Stimulated activated CD4-positive, alpha-beta T cell treated with anti-CD3 and anti-CD28 coated beads, Interleukin-2, amount 100 ng/mL, for 24 hours (primary cell): ENCODE measurements at regions not wholly inside any gene's neighbourhood (a gene's known extent, or its start where the extent isn't known, plus 50 kb on each side); places are given as distances from the start of the nearest gene placed in this dataset.

Experiments used
- DNase-seq, 2 donors: peaks; one replicate each; pipeline ENCODE4 v3.0.0-alpha.2; 2020

- DNase-seq: no peak
Measured at GRCh38 chr10:6756716-6757115, 176.6 kb upstream of the PRKCQ start.

DNA sequence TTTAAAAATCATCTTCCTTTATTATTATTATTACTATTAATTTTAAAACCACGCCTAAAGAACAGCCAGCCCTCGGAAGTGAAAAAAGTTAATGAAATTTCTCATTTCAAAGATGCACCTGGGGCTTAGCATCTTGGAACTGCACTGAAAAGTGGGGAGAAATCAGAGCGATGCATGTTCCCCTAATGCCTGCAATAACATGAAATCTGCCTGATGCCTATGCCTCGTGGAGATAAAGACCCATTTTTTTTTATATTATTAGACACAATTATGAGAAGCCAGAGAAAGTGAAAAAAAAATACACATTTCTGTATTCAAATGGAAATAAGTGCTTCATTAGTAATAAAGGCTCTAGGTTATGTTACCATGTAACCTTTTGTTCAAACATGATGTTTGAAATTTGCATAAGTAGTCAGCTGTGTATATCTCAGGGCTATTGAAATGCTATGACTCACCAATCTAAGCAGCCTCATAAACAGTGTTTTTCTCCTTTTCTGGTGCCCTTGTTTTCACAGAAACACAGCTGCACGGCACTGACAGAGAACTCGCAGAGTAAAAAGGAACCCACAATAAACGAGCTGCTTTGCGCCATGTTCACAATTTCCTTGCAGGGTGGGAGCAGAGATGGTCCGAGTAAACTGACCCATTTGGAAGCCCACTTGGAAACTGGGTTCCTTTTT is 175.8 kb upstream of the PRKCQ start:
- DNase-seq: no peak

DNA sequence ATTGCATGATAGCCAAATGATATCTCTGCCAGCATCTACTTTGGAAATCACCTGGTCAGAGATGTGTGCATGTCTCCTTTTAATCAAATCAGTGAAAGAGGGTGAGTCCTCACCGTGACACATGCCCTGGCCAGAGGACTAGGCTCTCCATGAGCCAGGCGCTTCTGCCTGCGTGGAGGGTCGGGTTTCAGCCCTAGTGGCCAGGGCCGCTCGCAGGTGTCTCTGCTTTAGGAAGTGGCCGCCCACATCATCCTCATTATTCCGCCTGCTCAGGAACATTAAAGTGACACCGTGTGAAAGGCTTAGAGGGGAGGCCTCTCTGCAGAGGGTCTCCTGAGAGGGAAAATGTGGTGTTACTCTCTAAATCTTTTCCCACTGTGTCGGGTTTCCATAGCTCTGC is 173.6 kb upstream of the PRKCQ start:
- DNase-seq: no peak

GRCh38 chr10:6751363-6751762 is 171.3 kb upstream of the PRKCQ start:
- DNase-seq: no peak

GRCh38 chr10:6748981-6749635 is 169.0 kb upstream of the PRKCQ start:
- no peak for DNase-seq

DNA sequence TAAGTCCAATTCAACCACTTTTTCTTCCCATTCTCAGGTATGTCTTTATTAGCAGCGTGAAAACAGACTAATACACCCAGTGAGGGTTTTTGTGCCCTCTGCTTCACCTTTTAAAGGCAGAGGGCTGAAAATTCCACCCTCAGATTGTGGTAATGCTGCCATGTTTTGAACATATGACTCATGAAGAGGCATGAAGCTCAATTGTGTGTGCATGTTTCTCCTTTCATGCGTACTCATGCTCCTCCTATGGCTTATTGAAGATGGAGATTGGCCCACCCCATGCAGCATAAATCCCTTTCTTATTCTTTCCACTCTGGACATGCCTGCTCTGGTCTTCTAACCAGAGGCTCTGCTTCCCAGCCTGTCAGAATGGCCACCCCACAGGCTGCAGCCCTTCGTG is 168.0 kb upstream of the PRKCQ start:
- no peak for DNase-seq

DNA sequence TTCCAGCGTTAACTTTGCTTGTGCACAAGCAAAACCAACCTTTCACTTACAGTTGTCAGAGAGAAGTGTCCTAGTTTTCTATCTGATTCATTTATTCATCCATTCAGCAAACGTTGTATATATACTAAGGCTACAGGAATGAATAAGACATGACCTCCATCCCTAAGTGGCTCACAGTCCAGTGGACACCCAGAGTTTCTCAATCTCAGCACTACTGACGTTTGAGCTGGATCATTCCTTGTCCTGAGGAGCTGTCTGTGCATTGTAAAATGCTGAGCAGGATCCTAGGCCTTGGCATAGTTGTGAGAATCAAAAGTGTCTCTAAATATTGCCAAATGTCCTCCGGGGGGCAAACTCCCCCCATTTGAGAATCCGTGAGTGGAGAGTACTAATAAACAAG is 166.7 kb upstream of the PRKCQ start:
- DNase-seq: no peak

DNA sequence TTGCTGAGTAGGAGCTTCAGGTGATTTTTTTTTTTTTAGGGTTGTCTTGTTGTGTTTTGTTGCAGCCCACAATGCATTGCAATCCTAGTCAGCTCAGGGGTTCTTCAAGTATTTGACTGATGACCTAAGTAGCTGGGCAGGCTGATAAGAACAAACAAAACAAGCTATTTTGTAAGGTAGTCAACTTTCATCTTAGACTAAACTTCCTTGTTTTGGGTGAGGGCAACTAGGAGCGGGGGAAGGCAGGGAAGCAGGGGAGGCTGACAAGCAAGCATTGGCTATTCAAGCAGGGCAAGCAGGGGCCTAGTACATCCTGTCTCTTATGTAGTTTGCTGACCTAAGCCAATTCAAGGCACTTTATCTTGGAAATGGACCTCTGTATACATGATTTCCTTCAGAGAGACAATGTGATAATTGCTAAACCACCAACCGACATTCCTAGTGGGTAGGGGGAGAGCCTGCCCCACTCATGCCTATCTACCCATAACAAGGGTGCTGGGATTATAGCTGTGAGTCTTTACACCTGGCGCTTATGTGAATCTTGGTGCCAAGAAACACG is 163.3 kb upstream of the PRKCQ start:
- no peak for DNase-seq

DNA sequence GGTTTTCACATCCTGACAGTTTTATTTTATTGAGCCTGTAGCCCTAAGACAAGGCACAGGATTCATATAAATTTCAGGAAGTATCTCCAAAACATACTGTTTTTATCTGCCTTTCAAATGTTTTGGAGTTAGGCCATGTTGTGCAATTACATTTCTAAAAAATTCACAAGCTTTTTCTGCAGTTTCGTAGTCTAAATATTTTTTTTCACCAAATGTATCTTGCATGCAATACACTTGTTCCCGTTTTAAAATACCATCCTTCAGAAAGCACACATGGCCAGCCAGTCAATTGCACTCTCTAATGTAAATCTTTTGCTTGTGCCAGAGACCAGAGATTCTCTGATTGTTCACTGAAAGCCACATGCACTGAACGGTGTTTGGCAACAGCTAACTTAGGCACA is 161.5 kb upstream of the PRKCQ start:
- DNase-seq: no peak

DNA sequence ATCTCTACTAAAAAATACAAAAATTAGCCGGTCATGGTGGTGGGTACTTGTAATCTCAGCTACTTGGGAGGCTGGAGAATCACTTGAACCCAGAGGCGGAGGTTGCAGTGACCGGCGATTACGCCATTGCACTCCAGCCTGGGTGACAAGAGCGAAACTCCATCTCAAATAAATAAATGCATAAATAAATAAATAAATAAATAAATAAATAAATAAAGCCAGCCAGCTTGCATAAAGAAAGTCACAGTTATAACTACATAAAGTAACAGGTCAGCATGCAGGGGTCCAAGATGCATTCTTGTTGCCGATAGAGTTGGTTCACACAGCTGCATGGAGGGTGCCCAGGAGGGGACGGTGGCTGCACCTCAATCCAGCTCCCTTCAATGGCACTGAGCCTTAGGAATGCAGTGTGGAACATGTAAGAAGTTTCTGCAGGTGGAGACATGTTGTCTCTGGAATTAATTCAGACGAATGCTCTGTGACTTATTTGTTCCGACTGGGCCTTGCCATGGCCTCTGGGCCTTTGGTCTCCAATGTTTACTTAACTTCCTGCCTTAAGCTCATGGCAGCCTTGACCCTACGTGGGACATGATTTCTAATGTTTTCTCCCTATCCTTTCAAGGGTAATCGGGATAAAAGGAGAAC is 159.6 kb upstream of the PRKCQ start:
- DNase-seq: no peak

GRCh38 chr10:6738112-6738768 is 158.2 kb upstream of the PRKCQ start:
- DNase-seq: no peak

- no peak for DNase-seq
Measured at GRCh38 chr10:6737758-6738111, 157.7 kb upstream of the PRKCQ start.

- DNase-seq: no peak
Measured at GRCh38 chr10:6737080-6737641, 157.1 kb upstream of the PRKCQ start.

DNA sequence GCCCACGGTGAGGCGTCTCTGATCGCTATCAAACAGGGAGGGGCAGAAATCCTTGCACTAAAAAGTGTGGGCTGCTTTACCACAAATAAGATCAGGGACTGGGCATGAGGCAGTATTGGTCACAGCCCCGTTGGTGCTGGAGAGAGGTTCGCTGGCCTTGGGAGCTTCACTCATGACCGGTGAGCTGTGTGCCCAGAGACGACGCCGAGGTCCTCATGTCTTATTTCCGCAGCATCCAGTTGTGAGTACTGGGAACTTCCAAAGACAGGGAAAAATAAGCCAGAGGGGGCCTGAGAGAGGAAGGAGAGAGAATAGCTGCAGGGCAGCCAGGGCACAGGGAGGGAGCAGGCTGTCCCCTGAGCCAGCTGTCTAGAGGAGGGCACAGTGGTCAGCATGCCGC is 154.2 kb upstream of the PRKCQ start:
- DNase-seq: no peak

DNA sequence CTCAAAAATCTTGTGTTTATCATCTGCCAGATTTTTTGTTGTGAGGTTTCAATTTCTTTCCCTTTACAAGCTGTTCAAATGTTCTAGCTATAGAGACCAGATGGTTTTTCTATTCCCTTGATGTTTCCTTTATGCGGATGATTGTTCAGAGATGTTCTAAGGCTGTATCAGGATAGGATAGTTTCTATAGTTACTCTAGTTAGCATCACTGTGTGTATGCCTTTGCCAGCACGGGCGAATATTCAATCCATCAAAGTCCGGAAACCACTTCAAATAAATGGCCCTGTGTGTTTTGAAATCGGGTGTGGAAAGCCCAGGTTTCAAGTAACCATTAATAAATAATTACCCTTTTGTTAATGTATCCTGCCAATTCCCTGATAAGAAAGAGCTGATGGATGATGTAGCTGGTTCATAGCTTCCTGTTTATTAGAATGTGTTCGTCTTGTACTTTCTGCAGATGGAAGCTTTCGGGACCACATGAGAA is 149.8 kb upstream of the PRKCQ start:
- no peak for DNase-seq

- DNase-seq: no peak
Measured at GRCh38 chr10:6729071-6729774, 149.1 kb upstream of the PRKCQ start.

DNA sequence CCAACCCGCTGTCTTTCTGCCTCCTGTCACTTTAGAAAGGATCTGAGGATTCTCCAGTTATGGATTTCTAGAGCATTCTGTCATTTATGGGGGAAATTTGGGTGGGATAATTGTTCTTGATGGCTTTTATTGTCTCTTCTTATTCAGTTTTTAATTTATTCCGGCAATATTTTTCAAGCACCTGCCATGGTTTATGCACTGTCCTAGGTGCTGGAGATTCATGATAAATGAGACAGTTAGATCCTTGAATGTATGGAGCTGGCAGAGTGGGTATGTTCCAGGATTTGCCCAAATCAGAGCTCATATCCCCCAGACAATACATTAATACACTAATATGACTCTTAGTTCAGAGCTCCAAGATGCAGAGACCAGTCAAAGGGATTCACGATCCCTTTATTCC is 146.8 kb upstream of the PRKCQ start:
- DNase-seq: no peak

DNA sequence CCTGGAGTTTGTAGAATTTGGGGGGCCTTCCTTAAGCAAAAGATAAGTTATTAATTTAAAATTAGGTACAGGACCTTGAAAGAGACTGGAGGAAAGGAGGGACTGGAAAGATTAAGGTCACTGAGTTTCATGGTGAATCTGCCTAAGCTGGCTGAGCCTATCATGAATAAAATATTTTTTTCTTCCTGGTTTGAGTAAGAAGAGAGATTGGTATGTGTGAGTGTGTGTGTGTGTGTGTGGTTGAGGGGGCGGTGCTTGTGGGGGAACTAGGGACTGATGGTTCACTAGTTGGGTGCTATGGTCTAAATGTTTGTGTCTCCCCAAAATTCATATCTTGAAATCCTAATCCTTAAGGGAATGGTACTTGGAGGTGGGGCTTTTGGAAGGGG is 142.5 kb upstream of the PRKCQ start:
- DNase-seq: peak in 1 of 2 donors; percentile 19

GRCh38 chr10:6721964-6722615 is 142.0 kb upstream of the PRKCQ start:
- no peak for DNase-seq

DNA sequence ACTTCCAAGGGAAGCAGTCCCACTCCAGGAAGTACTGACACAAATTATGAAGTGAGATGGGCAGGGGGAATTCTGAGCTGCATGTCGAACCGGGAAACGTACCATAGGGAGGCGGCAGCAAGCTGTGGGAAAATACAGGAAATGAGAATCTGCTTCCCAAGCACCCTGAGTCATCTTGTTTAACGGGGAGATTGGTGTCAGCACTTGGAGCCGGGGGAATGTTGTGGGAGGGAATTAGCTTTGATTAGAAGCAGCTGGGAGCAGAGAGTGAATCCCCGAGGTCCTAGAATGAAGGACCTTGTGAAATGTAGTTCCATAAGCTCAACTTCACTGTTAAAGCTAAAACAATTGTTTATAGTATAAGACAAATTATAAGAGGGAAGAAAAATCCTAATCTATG is 141.4 kb upstream of the PRKCQ start:
- DNase-seq: no peak

- DNase-seq: no peak
Measured at GRCh38 chr10:6719561-6719960, 139.5 kb upstream of the PRKCQ start.

DNA sequence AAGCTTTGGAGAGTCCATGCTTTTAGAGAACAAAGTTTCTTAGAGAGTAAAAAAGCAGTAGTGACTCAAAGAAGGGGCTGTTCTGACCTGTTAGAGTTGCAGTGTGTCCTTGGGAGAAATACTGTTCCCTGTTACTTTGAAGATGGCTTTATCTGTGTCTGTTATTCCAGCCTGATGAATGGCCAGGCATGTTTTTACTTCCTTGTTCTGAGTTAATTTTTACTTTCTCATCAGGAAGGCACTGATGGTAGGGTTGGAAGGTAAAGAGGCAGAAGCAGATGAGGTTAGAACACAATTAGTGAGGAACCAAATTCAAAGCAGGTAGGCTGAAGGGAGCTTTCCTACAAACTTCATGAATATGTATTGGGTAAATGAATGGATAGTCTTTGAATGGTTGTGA is 138.5 kb upstream of the PRKCQ start:
- DNase-seq: no peak
